GM12878 (cell line): ENCODE measurements at regions not wholly inside any gene's neighbourhood (a gene's known extent, or its start where the extent isn't known, plus 50 kb on each side); places are given as distances from the start of the nearest gene placed in this dataset.

Experiments
- ATAC-seq: fragments of 200-7000 bp; cut with Tn5 transposase; 3 replicates; pipeline ENCODE4 v1.9.1; 2020; ENCODE audit warnings: mild to moderate bottlenecking, moderate library complexity
- BruUV-seq: library from RNA; stranded (reverse); fragments of 400-500 nt; replicated peaks from 2 replicates; lab custom pipeline; 2021; lab: Mats Ljungman, UMichigan
- CTCF ChIA-PET: fragments of 300-600 bp; sonication (Branson Sonifier 250); formaldehyde crosslinking; extraction: SDS; loops from one replicate; lab custom pipeline; 2021; ENCODE audit warnings: inconsistent platforms; lab: Yijun Ruan, JAX
- POLR2A ChIA-PET: fragments of 350-600 bp; formaldehyde crosslinking; extraction: SDS; loops from one replicate; lab custom pipeline; 2021; ENCODE audit warnings: inconsistent platforms; lab: Charles Lee
- RAD21 ChIA-PET: fragments of 300-600 bp; sonication (Branson Sonifier 250); formaldehyde crosslinking; loops from one replicate; lab custom pipeline; 2023; ENCODE audit warnings: antibody characterized with exemption; ENCODE audit not compliant: unreplicated experiment; lab: Charles Lee
- SMC1A ChIA-PET: fragments of 300-600 bp; sonication (Branson Sonifier 250); formaldehyde crosslinking; loops from one replicate; lab custom pipeline; 2023; ENCODE audit not compliant: unreplicated experiment, uncharacterized antibody; lab: Charles Lee
- DNase-seq: peaks from one replicate; pipeline ENCODE4 v3.0.0-alpha.2; 2011; ENCODE audit warnings: low read depth, low spot score
- FAIRE-seq: peaks from 3 replicates; lab custom pipeline; 2011; peaks lifted over from hg19 to GRCh38; lab: Jason Lieb, UNC
- H2AFZ ChIP-seq: 2 replicates; pipeline ENCODE4 v1.6.0; 2011; ENCODE audit warnings: low read depth, low read length, control low read depth; ENCODE audit not compliant: control insufficient read depth
- H3K27ac ChIP-seq: 2 replicates; pipeline ENCODE4 v1.5.1; 2011; ENCODE audit warnings: control low read depth; ENCODE audit not compliant: control insufficient read depth, insufficient read depth
- H3K27me3 ChIP-seq, 2 experiments: replicated peaks in 1 of 2; 2 replicates each; pipeline versions ENCODE4 v1.6.0 to v1.6.1; 2011; ENCODE audit warnings: low read length in 1 of 2; ENCODE audit not compliant: control insufficient read depth in 2 of 2, insufficient read depth in 2 of 2
- H3K36me3 ChIP-seq, 2 experiments: 2 replicates each; pipeline ENCODE4 v1.5.1; 2011; ENCODE audit warnings: low read length in 1 of 2; ENCODE audit not compliant: control insufficient read depth in 2 of 2, insufficient read depth in 2 of 2
- H3K4me1 ChIP-seq: 2 replicates; pipeline ENCODE4 v1.6.1; 2011; ENCODE audit warnings: mild to moderate bottlenecking, low read length, moderate library complexity, mixed read lengths; ENCODE audit not compliant: control insufficient read depth, insufficient read depth
- H3K4me2 ChIP-seq: 2 replicates; pipeline ENCODE4 v1.6.0; 2011; ENCODE audit warnings: control low read depth; ENCODE audit not compliant: control insufficient read depth, insufficient read depth
- H3K4me3 ChIP-seq: fragments of 200-600 bp; sonication (generic); 2 replicates; pipeline ENCODE4 v1.5.1; 2016
- H3K79me2 ChIP-seq: 2 replicates; pipeline ENCODE4 v1.6.0; 2011; ENCODE audit warnings: low read length; ENCODE audit not compliant: control insufficient read depth, insufficient read depth
- H3K9ac ChIP-seq: 2 replicates; pipeline ENCODE4 v1.8.0; 2011; ENCODE audit warnings: low read length, control low read depth, mixed read lengths; ENCODE audit not compliant: control insufficient read depth, insufficient read depth
- H3K9me3 ChIP-seq: replicated peaks from 3 replicates; pipeline ENCODE4 v1.5.1; 2011; ENCODE audit warnings: mild to moderate bottlenecking, low read length; ENCODE audit not compliant: control insufficient read depth, insufficient read depth
- H4K20me1 ChIP-seq: 2 replicates; pipeline ENCODE4 v1.6.0; 2011; ENCODE audit not compliant: control insufficient read depth, insufficient read depth
- ATF2 ChIP-seq: IDR thresholded peaks from 2 replicates; pipeline ENCODE4 v1.6.1; 2012; ENCODE audit warnings: low read length, inconsistent platforms
- ATF3 ChIP-seq: IDR thresholded peaks from 2 replicates; pipeline ENCODE4 v1.6.1; 2011; ENCODE audit warnings: low read depth, mild to moderate bottlenecking, low read length, moderate library complexity, borderline replicate concordance; ENCODE audit errors: extremely low read depth
- CUX1 ChIP-seq: IDR thresholded peaks from 2 replicates; pipeline ENCODE4 v1.6.1; 2012; ENCODE audit warnings: improper control_type of control experiment, low read depth, low read length; ENCODE audit not compliant: insufficient replicate concordance
- NFXL1 ChIP-seq: fragments of 450-650 bp; IDR thresholded peaks from 2 replicates; pipeline ENCODE4 v1.6.1; 2017; ENCODE audit warnings: antibody characterized with exemption, mild to moderate bottlenecking, borderline replicate concordance
- NFYA ChIP-seq: IDR thresholded peaks from 2 replicates; pipeline ENCODE4 v1.6.1; 2011; ENCODE audit warnings: low read depth, mild to moderate bottlenecking, low read length, improper control_type of control experiment, borderline replicate concordance
- PBX3 ChIP-seq: IDR thresholded peaks from 2 replicates; pipeline ENCODE4 v1.6.1; 2011; ENCODE audit warnings: mild to moderate bottlenecking, low read depth, low read length, moderate library complexity; ENCODE audit not compliant: insufficient replicate concordance
- POU2F2 ChIP-seq: IDR thresholded peaks from 3 replicates; pipeline ENCODE4 v1.6.1; 2011; ENCODE audit warnings: low read depth, mild to moderate bottlenecking, low read length, borderline replicate concordance
- RAD21 ChIP-seq: IDR thresholded peaks from 2 replicates; pipeline ENCODE4 v1.6.1; 2011; ENCODE audit warnings: mild to moderate bottlenecking, low read depth, low read length, moderate library complexity; ENCODE audit not compliant: insufficient read depth
- RFX5 ChIP-seq: IDR thresholded peaks from 2 replicates; pipeline ENCODE4 v1.6.1; 2011; ENCODE audit warnings: low read depth, low read length, improper control_type of control experiment
- ZNF592 ChIP-seq: fragments of 450-650 bp; IDR thresholded peaks from 2 replicates; pipeline ENCODE4 v1.6.1; 2017; ENCODE audit warnings: mild to moderate bottlenecking, moderate library complexity
- in situ Hi-C: fragments of 300-500 bp; cut with MboI; formaldehyde crosslinking; loops from 9 replicates; pipeline ENCODE4 v1.14.3; 2018; ENCODE audit warnings: mixed read lengths
- intact Hi-C: fragments of 100-400 bp; cut with micrococcal nuclease; formaldehyde crosslinking; loops from one replicate; pipeline ENCODE4 v1.14.2; 2022; ENCODE audit not compliant: unreplicated experiment

GRCh38 chr20:21968486-21968885 lies 263.0 kb downstream of the PAX1 start:
- Histone ChIP-seq H3K4me2 (no peak overlapping the region), H3K79me2 (no peaks in the 10 kb centered on the region), H2AFZ (no peak overlapping the region), H3K9me3 (no peaks in the 10 kb centered on the region)
- ChIA-PET SMC1A (no interaction called here), CTCF (no interaction called here)
- TF ChIP-seq ATF3 (no peak), RFX5 (no peak), PBX3 (no peak), RAD21 (no peak), ATF2 (no peak), ZNF592 (no peak), NFXL1 (no peak), CUX1 (no peak), POU2F2 (no peak), NFYA (no peak)
- TF ChIP-seq, all 136 proteins: peak for 0
- intact Hi-C loops = no loop called here
- ATAC-seq = no peak
- Histone ChIP-seq H3K36me3 (no peaks in the 10 kb centered on the region), H4K20me1 (no peaks in the 10 kb centered on the region), H3K9ac (no peak overlapping the region), H3K27me3 (no peaks in the 10 kb centered on the region), H3K4me1 (no peaks in the 10 kb centered on the region), H3K27ac (no peak overlapping the region), H3K4me3 (no peak overlapping the region)
- DNase-seq = no peak
- ChIA-PET POLR2A (no interaction called here), RAD21 (no interaction called here)
- in situ Hi-C loops = no loop called here
- FAIRE-seq = no peak
- no TSS peak for BruUV-seq
